Endodermal cell (in vitro differentiated cells): ENCODE measurements at regions not wholly inside any gene's neighbourhood (a gene's known extent, or its start where the extent isn't known, plus 50 kb on each side); places are given as distances from the start of the nearest gene placed in this dataset.
"Not testable (repeated sequence)": the region's sequence is repeated elsewhere in the genome, so short reads cannot be mapped to it uniquely, and the experiment has no call there.

Source experiments
- DNase-seq: peaks from one replicate; pipeline ENCODE4 v3.0.0-alpha.2; 2017
- H3K27ac ChIP-seq: 2 replicates; pipeline ENCODE4 v1.5.1; 2013; ENCODE audit warnings: mild to moderate bottlenecking, low read depth, low read length, moderate library complexity
- H3K27me3 ChIP-seq: 2 replicates; pipeline ENCODE4 v1.6.1; 2013; ENCODE audit warnings: mild to moderate bottlenecking, low read length, moderate library complexity; ENCODE audit not compliant: insufficient read depth, control insufficient read depth, poor library complexity, severe bottlenecking
- H3K36me3 ChIP-seq: 2 replicates; pipeline ENCODE4 v1.7.0; 2013; ENCODE audit warnings: mild to moderate bottlenecking, low read length, moderate library complexity; ENCODE audit not compliant: control insufficient read depth, insufficient read depth
- H3K4me1 ChIP-seq: one replicate; pipeline ENCODE4 v1.7.0; 2013; ENCODE audit warnings: low read length; ENCODE audit not compliant: control insufficient read depth, insufficient read depth
- H3K4me3 ChIP-seq: 2 replicates; pipeline ENCODE4 v1.5.1; 2013; ENCODE audit warnings: mild to moderate bottlenecking, low read length, moderate library complexity
- H3K9ac ChIP-seq: 2 replicates; pipeline ENCODE4 v1.6.1; 2013; ENCODE audit warnings: mild to moderate bottlenecking, low read length, moderate library complexity; ENCODE audit not compliant: poor library complexity, severe bottlenecking; ENCODE audit errors: extremely low read depth
- H3K9me3 ChIP-seq: 2 replicates; pipeline ENCODE4 v1.6.1; 2013; ENCODE audit warnings: mild to moderate bottlenecking, low read length, moderate library complexity; ENCODE audit not compliant: control insufficient read depth
- H3K27ac Mint-ChIP-seq: 2 replicates; pipeline ENCODE4 v1.8.0; 2020; ENCODE audit warnings: mixed read lengths
- H3K27me3 Mint-ChIP-seq: 2 replicates; pipeline ENCODE4 v1.8.0; 2021; ENCODE audit warnings: mild to moderate bottlenecking, mixed read lengths; ENCODE audit not compliant: insufficient read depth
- H3K36me3 Mint-ChIP-seq: 2 replicates; pipeline ENCODE4 v1.8.0; 2020; ENCODE audit warnings: low read depth, mixed read lengths
- H3K4me1 Mint-ChIP-seq: 2 replicates; pipeline ENCODE4 v1.8.0; 2020; ENCODE audit warnings: mixed read lengths
- H3K4me3 Mint-ChIP-seq: 2 replicates; pipeline ENCODE4 v1.8.0; 2020; ENCODE audit warnings: mild to moderate bottlenecking, moderate library complexity, mixed read lengths
- H3K9me3 Mint-ChIP-seq: 2 replicates; pipeline ENCODE4 v1.8.0; 2020; ENCODE audit warnings: mild to moderate bottlenecking, mixed read lengths
- WGBS, 2 experiments: methylation state at CpG; one replicate each; pipeline versions ENCODE4 v1.1.5 to v1.1.7; 2013; ENCODE audit warnings: missing lambda C conversion rate in 2 of 2, mixed read lengths in 1 of 2; ENCODE audit not compliant: insufficient coverage in 1 of 2, insufficient read length in 1 of 2; 5-methylcytosine and 5-hydroxymethylcytosine counted together
- TF ChIP-seq, protein P1 (sequence below): fragments of 200-600 bp; sonication (generic); conservative IDR thresholded peaks from 2 replicates; pipeline ENCODE4 v1.5.0; 2021; ENCODE audit warnings: antibody characterized with exemption, mild to moderate bottlenecking

GRCh38 chr1:161444255-161444654 lies 61.0 kb upstream of the FCGR2A start:
- H3K27me3 Mint-ChIP-seq = peaks cover 19% of the 10 kb centered on the region
- H3K4me3 ChIP-seq, H3K4me1 ChIP-seq, H3K4me3 Mint-ChIP-seq, H3K27ac Mint-ChIP-seq, H3K9me3 ChIP-seq, H3K9ac ChIP-seq, H3K36me3 ChIP-seq, H3K27ac ChIP-seq, H3K36me3 Mint-ChIP-seq, DNase-seq, H3K9me3 Mint-ChIP-seq, H3K4me1 Mint-ChIP-seq: not testable (repeated sequence)
- H3K27me3 ChIP-seq = peaks cover 24% of the 10 kb centered on the region
- WGBS, 2 experiments = 58 to 59% methylated on average over 7 to 9 of the region's 14 CpGs

DNA sequence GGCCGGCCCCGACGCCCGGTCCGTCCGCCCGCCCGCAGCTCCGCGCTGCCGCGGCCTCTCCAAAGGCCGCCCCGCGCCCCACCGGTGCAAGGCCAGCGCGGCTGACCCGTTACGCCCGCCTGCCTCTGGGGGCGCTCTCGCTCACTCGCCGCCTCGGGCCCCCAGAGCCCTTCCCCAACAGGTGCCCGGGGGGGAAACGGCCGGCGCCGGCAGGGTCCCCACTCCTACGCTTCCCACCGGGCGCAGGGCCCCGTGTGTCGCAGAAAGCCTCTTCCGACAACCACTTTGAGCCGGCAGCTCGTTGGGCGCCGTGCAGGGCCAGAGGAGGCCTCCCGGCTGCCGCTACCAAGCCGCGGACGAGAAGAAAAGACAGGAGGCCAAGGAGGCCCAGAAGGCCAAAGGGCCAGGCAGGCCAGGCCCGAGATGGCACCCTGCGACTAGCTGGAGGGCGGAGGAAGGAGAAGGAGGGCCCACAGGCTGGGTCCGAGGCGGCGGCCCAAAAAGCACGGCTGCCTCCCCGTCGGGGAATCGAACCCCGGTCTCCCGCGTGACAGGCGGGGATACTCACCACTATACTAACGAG lies 64.9 kb upstream of the FCGR2A start:
- no peak overlapping the region for H3K9ac ChIP-seq
- DNase-seq = peak; percentile 91
- no peaks in the 10 kb centered on the region for H3K36me3 ChIP-seq
- 0 to 1% methylated on average over 2 to 49 of the region's 61 CpGs for WGBS, 2 experiments
- H3K4me1 Mint-ChIP-seq = no peaks in the 10 kb centered on the region
- H3K4me3 ChIP-seq = peak overlapping the region; percentile 78
- H3K4me3 Mint-ChIP-seq = peak overlapping the region; percentile 79
- H3K4me1 ChIP-seq = no peaks in the 10 kb centered on the region
- H3K9me3 Mint-ChIP-seq = peaks cover 3% of the 10 kb centered on the region
- H3K27me3 ChIP-seq = peaks cover 62% of the 10 kb centered on the region
- no peaks in the 10 kb centered on the region for H3K9me3 ChIP-seq
- H3K27me3 Mint-ChIP-seq = peaks cover 57% of the 10 kb centered on the region
- no peak overlapping the region for H3K27ac ChIP-seq
- H3K27ac Mint-ChIP-seq = peak overlapping the region; percentile 35
- TF ChIP-seq, protein P1, sequence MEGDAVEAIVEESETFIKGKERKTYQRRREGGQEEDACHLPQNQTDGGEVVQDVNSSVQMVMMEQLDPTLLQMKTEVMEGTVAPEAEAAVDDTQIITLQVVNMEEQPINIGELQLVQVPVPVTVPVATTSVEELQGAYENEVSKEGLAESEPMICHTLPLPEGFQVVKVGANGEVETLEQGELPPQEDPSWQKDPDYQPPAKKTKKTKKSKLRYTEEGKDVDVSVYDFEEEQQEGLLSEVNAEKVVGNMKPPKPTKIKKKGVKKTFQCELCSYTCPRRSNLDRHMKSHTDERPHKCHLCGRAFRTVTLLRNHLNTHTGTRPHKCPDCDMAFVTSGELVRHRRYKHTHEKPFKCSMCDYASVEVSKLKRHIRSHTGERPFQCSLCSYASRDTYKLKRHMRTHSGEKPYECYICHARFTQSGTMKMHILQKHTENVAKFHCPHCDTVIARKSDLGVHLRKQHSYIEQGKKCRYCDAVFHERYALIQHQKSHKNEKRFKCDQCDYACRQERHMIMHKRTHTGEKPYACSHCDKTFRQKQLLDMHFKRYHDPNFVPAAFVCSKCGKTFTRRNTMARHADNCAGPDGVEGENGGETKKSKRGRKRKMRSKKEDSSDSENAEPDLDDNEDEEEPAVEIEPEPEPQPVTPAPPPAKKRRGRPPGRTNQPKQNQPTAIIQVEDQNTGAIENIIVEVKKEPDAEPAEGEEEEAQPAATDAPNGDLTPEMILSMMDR = peak; percentile 75
- peaks cover 2% of the 10 kb centered on the region for H3K36me3 Mint-ChIP-seq

GRCh38 chr1:161439280-161440232 lies 65.7 kb upstream of the FCGR2A start:
- no peak overlapping the region for H3K27ac Mint-ChIP-seq
- H3K4me3 Mint-ChIP-seq = peak overlapping the region; percentile 79
- no peaks in the 10 kb centered on the region for H3K4me1 ChIP-seq
- H3K4me3 ChIP-seq = peak overlapping the region; percentile 75
- 23 to 59% methylated on average over 15 to 44 of the region's 44 CpGs for WGBS, 2 experiments
- no peak overlapping the region for H3K27ac ChIP-seq
- H3K9me3 Mint-ChIP-seq = peaks cover 3% of the 10 kb centered on the region
- no peaks in the 10 kb centered on the region for H3K36me3 ChIP-seq
- peaks cover 64% of the 10 kb centered on the region for H3K27me3 Mint-ChIP-seq
- H3K4me1 Mint-ChIP-seq = no peaks in the 10 kb centered on the region
- DNase-seq = peak; percentile 83
- H3K36me3 Mint-ChIP-seq = peaks cover 2% of the 10 kb centered on the region
- TF ChIP-seq, protein P1 = no peak
- no peak overlapping the region for H3K9ac ChIP-seq
- H3K27me3 ChIP-seq = peaks cover 66% of the 10 kb centered on the region
- H3K9me3 ChIP-seq = no peaks in the 10 kb centered on the region

DNA sequence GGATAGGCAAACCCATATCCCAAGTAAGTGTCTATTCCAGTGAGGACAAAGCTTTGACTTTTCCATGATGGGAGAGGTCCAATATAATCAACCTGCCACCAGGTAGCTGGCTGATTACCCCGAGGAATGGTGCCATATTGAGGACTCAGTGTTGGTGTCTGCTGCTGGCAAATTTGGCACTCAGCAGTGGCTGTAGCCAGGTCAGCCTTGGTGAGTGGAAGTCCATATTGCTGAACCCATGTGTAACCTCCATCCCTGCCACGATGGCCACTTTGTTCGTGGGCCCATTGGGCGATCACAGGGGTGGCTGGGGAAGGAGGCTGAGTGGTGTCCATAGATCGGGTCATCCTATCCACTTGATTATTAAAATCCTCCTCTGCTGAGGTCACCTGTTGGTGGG lies 65.5 kb upstream of the CFAP126 start:
- not testable (repeated sequence) for H3K27ac Mint-ChIP-seq, H3K9me3 Mint-ChIP-seq, DNase-seq, H3K4me1 Mint-ChIP-seq, H3K4me3 ChIP-seq, H3K27ac ChIP-seq, H3K4me1 ChIP-seq, H3K9ac ChIP-seq, H3K36me3 Mint-ChIP-seq, H3K36me3 ChIP-seq, H3K4me3 Mint-ChIP-seq, H3K9me3 ChIP-seq
- H3K27me3 ChIP-seq = peaks cover 89% of the 10 kb centered on the region
- 78 to 84% methylated on average over 3 to 5 of the region's 5 CpGs for WGBS, 2 experiments
- H3K27me3 Mint-ChIP-seq = peaks cover 95% of the 10 kb centered on the region
